ENCODE measurements at regions not wholly inside any gene's neighbourhood (a gene's known extent, or its start where the extent isn't known, plus 50 kb on each side); places are given as distances from the start of the nearest gene placed in this dataset.

- TF ChIP-seq CTCF (IDR thresholded peaks at IDR 0.05; ENCODE audit: borderline replicate concordance, extremely low read depth, insufficient read depth): no peak
- H3K4me3 ChIP-seq (ENCODE audit: low read length in 3 of 3): no peak overlapping the region
- no peak for DNase-seq
- intact Hi-C loops (cut with DNase I): loop anchor here (10.0 kb wide), 1 partner anchor 371 kb away; no protein-coding TSS in a partner anchor
- H3K9me3 ChIP-seq (ENCODE audit: control insufficient read depth in 2 of 3, insufficient read depth in 1 of 3, low read length in 3 of 3): no peaks in the 10 kb centered on the region
- H3K27me3 ChIP-seq (ENCODE audit: control insufficient read depth, insufficient read depth, low read length): no peaks in the 10 kb centered on the region
- H3K9ac ChIP-seq (ENCODE audit: low read length in 3 of 3): no peak overlapping the region
- H3K36me3 ChIP-seq (ENCODE audit: control insufficient read depth in 2 of 3, insufficient read depth in 3 of 3, low read length in 3 of 3): no peaks in the 10 kb centered on the region
- no peaks in the 10 kb centered on the region for H3K4me1 ChIP-seq (ENCODE audit: control insufficient read depth in 2 of 3, insufficient read depth in 2 of 3, low read depth in 1 of 3, low read length in 3 of 3)
- FAIRE-seq: no peak
- no peak overlapping the region for H3K27ac ChIP-seq (ENCODE audit: low read depth in 2 of 2, low read length in 2 of 2)
These were observed 147.2 kb upstream of the RPS6KA2 start for GRCh38 chr6:166774292-166774691.

- intact Hi-C loops (cut with DNase I): loop anchor here (10.0 kb wide), 1 partner anchor 372 kb away; no protein-coding TSS in a partner anchor
- H3K9ac ChIP-seq (ENCODE audit: low read length in 3 of 3): no peak overlapping the region
- TF ChIP-seq CTCF (IDR thresholded peaks at IDR 0.05; ENCODE audit: borderline replicate concordance, extremely low read depth, insufficient read depth): no peak
- H3K9me3 ChIP-seq (ENCODE audit: control insufficient read depth in 2 of 3, insufficient read depth in 1 of 3, low read length in 3 of 3): no peaks in the 10 kb centered on the region
- no peak overlapping the region for H3K27ac ChIP-seq (ENCODE audit: low read depth in 2 of 2, low read length in 2 of 2)
- DNase-seq (no peak), FAIRE-seq (no peak)
- H3K36me3 ChIP-seq (ENCODE audit: control insufficient read depth in 2 of 3, insufficient read depth in 3 of 3, low read length in 3 of 3): no peaks in the 10 kb centered on the region
- no peaks in the 10 kb centered on the region for H3K4me1 ChIP-seq (ENCODE audit: control insufficient read depth in 2 of 3, insufficient read depth in 2 of 3, low read depth in 1 of 3, low read length in 3 of 3)
- H3K4me3 ChIP-seq (ENCODE audit: low read length in 3 of 3): no peak overlapping the region
- no peaks in the 10 kb centered on the region for H3K27me3 ChIP-seq (ENCODE audit: control insufficient read depth, insufficient read depth, low read length)
These were observed 145.5 kb upstream of the RPS6KA2 start for GRCh38 chr6:166772518-166772917.

DNA sequence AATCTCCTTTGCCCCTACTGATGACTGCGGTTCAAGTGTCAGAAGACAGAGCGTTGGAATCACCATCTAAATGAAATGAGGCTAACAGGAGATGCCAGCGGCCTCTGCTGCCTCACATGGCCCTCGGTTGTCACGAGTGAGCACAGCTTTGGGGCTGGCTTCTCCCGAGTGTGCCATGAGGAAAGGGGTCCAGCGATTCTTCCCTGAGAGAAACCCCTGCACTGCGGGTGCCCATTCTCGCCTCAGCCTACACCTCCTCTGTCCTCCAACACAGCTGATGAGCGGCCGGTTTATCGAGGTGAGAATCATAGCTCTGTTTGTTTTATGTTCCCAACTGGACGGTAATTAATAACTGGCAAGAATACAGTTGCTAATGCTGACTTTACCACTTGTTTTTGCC, 144.7 kb upstream of the RPS6KA2 start:
- DNase-seq: no peak
- no peak for FAIRE-seq
- Histone ChIP-seq H3K9ac (ENCODE audit: low read length in 3 of 3) (no peak overlapping the region), H3K9me3 (ENCODE audit: control insufficient read depth in 2 of 3, insufficient read depth in 1 of 3, low read length in 3 of 3) (no peaks in the 10 kb centered on the region), H3K4me3 (ENCODE audit: low read length in 3 of 3) (no peak overlapping the region), H3K27ac (ENCODE audit: low read depth in 2 of 2, low read length in 2 of 2) (no peak overlapping the region), H3K36me3 (ENCODE audit: control insufficient read depth in 2 of 3, insufficient read depth in 3 of 3, low read length in 3 of 3) (no peaks in the 10 kb centered on the region), H3K4me1 (ENCODE audit: control insufficient read depth in 2 of 3, insufficient read depth in 2 of 3, low read depth in 1 of 3, low read length in 3 of 3) (no peaks in the 10 kb centered on the region), H3K27me3 (ENCODE audit: control insufficient read depth, insufficient read depth, low read length) (no peaks in the 10 kb centered on the region)
- intact Hi-C loops (cut with DNase I): loop anchor here (10.0 kb wide), 1 partner anchor 373 kb away; no protein-coding TSS in a partner anchor
- TF ChIP-seq CTCF (IDR thresholded peaks at IDR 0.05; ENCODE audit: borderline replicate concordance, extremely low read depth, insufficient read depth): no peak

Data from kidney (tissue), 13 donors.